NCI-H446 treated with DMSO at 0.1 percent for 48 hours (cell line): ENCODE measurements at regions not wholly inside any gene's neighbourhood (a gene's known extent, or its start where the extent isn't known, plus 50 kb on each side); places are given as distances from the start of the nearest gene placed in this dataset.
A peak's percentile ranks its signal among the peaks of the same experiment; 100 is the strongest.
"Not testable (repeated sequence)": the region's sequence is repeated elsewhere in the genome, so short reads cannot be mapped to it uniquely, and the experiment has no call there.

Experiments
- DNase-seq: peaks from one replicate; lab custom pipeline; 2025; lab: John Stamatoyannopoulos, UW

- DNase-seq = no peak
Observed at GRCh38 chr4:81816031-81816761, 344.5 kb upstream of the RASGEF1B start.

GRCh38 chr4:81814987-81815541, 343.4 kb upstream of the RASGEF1B start:
- DNase-seq = no peak

DNA sequence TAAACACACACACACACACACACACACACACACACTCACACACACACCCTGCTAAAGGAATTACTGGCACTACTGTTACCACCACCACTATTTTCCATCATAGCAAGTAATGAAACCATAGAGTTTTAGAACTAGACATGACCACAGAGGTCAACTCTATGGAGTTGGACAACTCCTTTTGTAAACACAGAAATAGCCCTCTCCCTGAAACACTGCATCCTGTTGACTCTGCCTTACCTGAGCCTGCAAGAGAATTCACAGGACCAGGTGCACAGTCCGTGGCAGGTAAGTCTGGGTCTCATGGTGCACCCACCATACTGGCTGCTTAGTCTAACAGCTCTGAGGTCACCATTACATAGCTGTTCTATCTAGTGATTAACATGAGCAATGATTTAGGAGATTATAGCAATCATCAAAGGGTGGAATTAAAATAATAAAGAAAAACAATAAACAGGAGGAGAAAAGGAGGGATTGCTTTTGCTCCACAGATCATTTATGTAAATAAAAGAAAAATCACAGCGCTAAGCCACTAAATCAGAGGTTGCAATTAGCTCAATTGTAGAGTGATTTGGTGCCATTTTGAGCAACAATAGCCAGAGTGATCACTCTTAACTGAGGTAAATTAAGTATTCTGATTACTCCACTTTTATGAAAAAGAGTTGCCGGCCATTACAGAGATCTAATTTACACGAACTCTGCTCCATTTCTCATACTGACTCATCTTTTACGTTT, 340.0 kb upstream of the RASGEF1B start:
- DNase-seq = no peak

GRCh38 chr4:81808011-81808672, 336.4 kb upstream of the RASGEF1B start:
- no peak for DNase-seq

- DNase-seq = no peak
Observed at GRCh38 chr4:81807386-81807785, 335.7 kb upstream of the RASGEF1B start.

DNA sequence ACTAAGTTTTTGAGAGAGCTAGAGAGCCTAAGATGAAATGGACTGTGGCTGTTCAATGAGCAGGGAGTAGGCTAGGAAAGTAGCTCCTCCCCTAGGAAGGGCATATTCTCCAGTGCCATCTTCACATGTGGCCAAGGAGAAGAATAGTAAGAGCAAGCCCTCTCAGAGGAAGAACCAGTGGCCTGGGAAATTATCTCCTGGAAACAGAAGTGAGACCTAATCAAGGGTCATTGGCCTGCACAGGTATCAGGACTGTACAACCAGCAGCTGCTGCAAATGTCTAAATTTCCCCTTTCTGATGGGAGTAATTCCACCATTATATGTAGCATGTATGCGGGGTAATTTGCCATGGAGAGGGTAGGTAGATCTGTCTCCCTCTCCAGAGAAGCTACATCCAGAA, 334.8 kb upstream of the RASGEF1B start:
- no peak for DNase-seq

- no peak for DNase-seq
Observed at GRCh38 chr4:81804849-81805248, 333.1 kb upstream of the RASGEF1B start.

GRCh38 chr4:81802285-81802846, 330.7 kb upstream of the RASGEF1B start:
- DNase-seq = no peak

DNA sequence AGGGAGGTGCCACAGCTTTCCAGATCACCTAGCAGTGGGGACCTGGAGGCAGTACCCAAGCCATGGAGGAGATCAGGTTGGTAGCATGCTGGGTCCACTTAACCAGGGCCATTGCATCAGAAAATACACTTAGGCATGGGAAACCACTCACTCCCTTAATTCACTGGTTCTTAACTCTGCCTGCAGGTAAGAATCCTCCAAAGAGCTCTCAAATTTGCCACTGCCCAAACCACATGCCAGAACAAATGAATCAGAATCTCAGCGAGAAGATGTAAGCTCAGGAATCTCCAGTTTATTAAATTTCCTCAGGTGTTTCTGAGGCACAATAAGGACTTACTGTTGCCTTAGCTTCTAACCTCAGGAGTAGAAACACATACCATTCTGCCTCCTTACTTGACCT, 327.7 kb upstream of the RASGEF1B start:
- no peak for DNase-seq

GRCh38 chr4:81796790-81797528, 325.3 kb upstream of the RASGEF1B start:
- no peak for DNase-seq

- DNase-seq = no peak
Observed at GRCh38 chr4:81792521-81792920, 320.8 kb upstream of the RASGEF1B start.

- DNase-seq = no peak
Observed at GRCh38 chr4:81790477-81790876, 318.8 kb upstream of the RASGEF1B start.

- no peak for DNase-seq
Observed at GRCh38 chr4:81789741-81790399, 318.2 kb upstream of the RASGEF1B start.

- DNase-seq = peak; percentile 71
Observed at GRCh38 chr4:81789158-81789557, 317.5 kb upstream of the RASGEF1B start.

GRCh38 chr4:81786766-81787165, 315.1 kb upstream of the RASGEF1B start:
- DNase-seq = no peak

- no peak for DNase-seq
Observed at GRCh38 chr4:81786063-81786763, 314.5 kb upstream of the RASGEF1B start.

DNA sequence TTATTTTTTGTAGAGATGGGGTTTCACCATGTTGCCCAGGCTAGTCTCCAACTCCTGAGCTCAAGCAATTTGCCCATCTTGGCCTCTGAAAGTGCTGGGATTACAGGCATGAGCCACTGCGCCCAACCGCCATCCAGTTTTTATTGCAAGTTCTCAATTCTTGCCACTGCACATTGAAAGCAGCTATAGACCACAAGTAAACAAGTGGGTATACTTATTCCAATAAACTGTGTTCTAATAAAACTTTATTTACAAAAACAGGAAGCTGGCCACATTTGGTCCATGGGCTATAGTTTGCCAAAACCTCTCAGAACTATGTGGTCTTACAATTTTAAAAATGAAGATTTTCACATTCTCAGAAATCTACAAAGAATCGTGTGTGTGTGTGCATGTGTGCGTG, 313.6 kb upstream of the RASGEF1B start:
- DNase-seq = no peak

- DNase-seq = no peak
Observed at GRCh38 chr4:81783558-81783957, 311.9 kb upstream of the RASGEF1B start.

DNA sequence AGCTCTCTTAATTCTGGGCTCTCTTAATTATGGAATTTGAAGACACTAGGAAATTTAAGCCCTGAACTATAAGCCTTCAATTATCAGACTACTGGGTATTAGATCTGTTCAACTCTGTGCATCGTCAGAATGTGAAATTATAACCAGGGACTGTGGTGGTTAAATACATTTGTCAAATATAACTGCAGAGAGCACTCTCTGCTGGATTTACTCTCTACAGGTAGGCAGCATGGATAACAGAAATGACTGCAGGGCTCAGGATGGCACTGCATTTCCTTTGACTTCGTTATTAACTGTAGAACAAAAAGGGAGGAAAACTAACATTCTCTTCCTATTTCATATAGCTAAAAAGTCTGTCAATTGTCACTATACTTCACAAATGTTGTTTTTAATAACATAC, 310.1 kb upstream of the RASGEF1B start:
- no peak for DNase-seq

- not testable (repeated sequence) for DNase-seq
Observed at GRCh38 chr4:81777718-81778117, 306.0 kb upstream of the RASGEF1B start.

GRCh38 chr4:81776794-81777193, 305.1 kb upstream of the RASGEF1B start:
- no peak for DNase-seq
